Heart right ventricle (tissue), 16 donors: ENCODE measurements at regions not wholly inside any gene's neighbourhood (a gene's known extent, or its start where the extent isn't known, plus 50 kb on each side); places are given as distances from the start of the nearest gene placed in this dataset.

Experiments
- ATAC-seq, 8 donors: fragments of 200-7000 bp; cut with Tn5 transposase; one replicate each; pipeline ENCODE4 v1.9.1; 2020; ENCODE audit warnings: mild to moderate bottlenecking in 8 of 8, moderate library complexity in 8 of 8, moderate number of reproducible peaks in 1 of 8
- DNase-seq, 2 donors: peaks; one replicate each; pipeline ENCODE4 v3.0.0-alpha.2; 2020
- H3K27ac ChIP-seq, 10 donors: fragments of 200-600 bp; sonication (generic) in 2 of 10; one replicate each; pipeline versions ENCODE4 v1.5.0 to v1.8.0; 2020 to 2022; ENCODE audit warnings: mild to moderate bottlenecking in 3 of 10
- H3K27me3 ChIP-seq, 7 donors: fragments of 200-600 bp; one replicate each; pipeline ENCODE4 v1.8.0; 2021 to 2022; ENCODE audit warnings: mild to moderate bottlenecking in 2 of 7
- H3K36me3 ChIP-seq, 9 donors: fragments of 200-600 bp; sonication (generic) in 1 of 9; one replicate each; pipeline versions ENCODE4 v1.5.0 to v1.8.0; 2020 to 2022; ENCODE audit warnings: mild to moderate bottlenecking in 2 of 9
- H3K4me1 ChIP-seq, 9 donors: fragments of 200-600 bp; sonication (generic) in 1 of 9; one replicate each; pipeline versions ENCODE4 v1.5.0 to v1.8.0; 2020 to 2022; ENCODE audit warnings: mild to moderate bottlenecking in 4 of 9
- H3K4me3 ChIP-seq, 10 donors: fragments of 200-600 bp; sonication (generic) in 2 of 10; one replicate each; pipeline versions ENCODE4 v1.5.0 to v1.8.0; 2020 to 2022; ENCODE audit warnings: mild to moderate bottlenecking in 7 of 10, moderate library complexity in 2 of 10
- H3K9me3 ChIP-seq, 11 donors: fragments of 200-600 bp in 10 of 11; sonication (generic) in 2 of 11; one replicate each; pipeline versions ENCODE4 v1.5.0 to v1.8.0; 2013 to 2022; ENCODE audit warnings: mild to moderate bottlenecking in 2 of 11, control low read depth in 1 of 11, moderate library complexity in 1 of 11
- CTCF ChIP-seq, 9 donors: fragments of 200-600 bp; sonication (generic) in 2 of 9; IDR thresholded peaks; one replicate each; pipeline versions ENCODE4 v1.5.0 to v1.8.0; 2021 to 2022; ENCODE audit warnings: antibody characterized with exemption in 9 of 9, mild to moderate bottlenecking in 5 of 9, moderate library complexity in 1 of 9
- WGBS, 2 donors: extraction: QIAGEN DNeasy Blood & Tissue Kit; methylation state at CpG; one replicate each; pipeline ENCODE4 v1.1.7; 2013; ENCODE audit warnings: inconsistent platforms in 1 of 2; 5-methylcytosine and 5-hydroxymethylcytosine counted together
- intact Hi-C, 10 donors: fragments of 100-400 bp; cut with DNase I; formaldehyde crosslinking; loops; one replicate each; pipeline versions ENCODE4 v1.11.1 to v1.14.2; 2022
- donor health status: Arrhythmogenic right ventricular cardiomyopathy.
- donor health status: ischemic (EF 13 %, LVEDD 7.1; RV severe dilation, severe dysfunction).
- donor health status: healthy with polysubstance abuse.
- donor health status: DM: no; HTN: yes; CAD: no.
- donor health status: DM: no; HTN: no; CAD: no.
- donor health status: ischemic (EF 25% LVEDD 6.9; RV normal size, moderate dysfunction).
- donor health status: ischemic (EF 25% LVEDD 5.7; RV mildly dilated, moderate dysfunction).
- donor health status: healthy.
- donor health status: DM: yes; HTN: yes; CAD: no.
- donor health status: Ischemic cardiomyopathy.
- donor health status: ischemic (EF 35%, LVEDD 5.7; RV mildly dilated, moderate dysfunction).
- donor health status: nonischemic (EF 11% LVEDD 7.7; RV severe dilation, severe dysfunction).
- donor health status: DM: yes; HTN: yes; CAD: no.
- donor health status: PGD.
- donor health status: ischemic (EF 29% LVEDD 5.4; RV normal size, mild dysfunction).
- donor health status: nonischemic (EF 23%, LVEDD 6.1; RV moderate dilation, normal function).

GRCh38 chr4:116577321-116577720 lies 508.1 kb downstream of the TRAM1L1 start:
- WGBS, 2 donors, result 73 to 78% methylated on average over 1 of the region's 1 CpG
- intact Hi-C loops, result no loop called here
- no peaks in the 10 kb centered on the region for H3K36me3 ChIP-seq
- no peaks in the 10 kb centered on the region for H3K4me1 ChIP-seq
- no peak for ATAC-seq
- DNase-seq, result no peak
- no peak overlapping the region for H3K4me3 ChIP-seq
- no peak overlapping the region for H3K27ac ChIP-seq
- TF ChIP-seq CTCF (IDR thresholded peaks at IDR 0.05), result no peak
- peaks cover 0 to 6% (median 0%) of the 10 kb centered on the region in 11 donors for H3K9me3 ChIP-seq
- no peaks in the 10 kb centered on the region for H3K27me3 ChIP-seq

- no peak for ATAC-seq
- WGBS, 2 donors, result 55 to 66% methylated on average over 3 of the region's 3 CpGs
- Histone ChIP-seq H3K4me1 (no peaks in the 10 kb centered on the region), H3K36me3 (no peaks in the 10 kb centered on the region), H3K9me3 (peaks cover 0 to 16% (median 0%) of the 10 kb centered on the region in 11 donors), H3K27me3 (no peaks in the 10 kb centered on the region), H3K27ac (no peak overlapping the region), H3K4me3 (no peak overlapping the region)
- no peak for DNase-seq
- intact Hi-C loops, result no loop called here
- no peak for TF ChIP-seq CTCF (IDR thresholded peaks at IDR 0.05)
Observed at GRCh38 chr4:116573540-116573939, 511.8 kb downstream of the TRAM1L1 start.

GRCh38 chr4:116561768-116562167 lies 523.6 kb downstream of the TRAM1L1 start:
- no peak for ATAC-seq
- no peak for TF ChIP-seq CTCF (IDR thresholded peaks at IDR 0.05)
- no peak overlapping the region for H3K27ac ChIP-seq

DNA sequence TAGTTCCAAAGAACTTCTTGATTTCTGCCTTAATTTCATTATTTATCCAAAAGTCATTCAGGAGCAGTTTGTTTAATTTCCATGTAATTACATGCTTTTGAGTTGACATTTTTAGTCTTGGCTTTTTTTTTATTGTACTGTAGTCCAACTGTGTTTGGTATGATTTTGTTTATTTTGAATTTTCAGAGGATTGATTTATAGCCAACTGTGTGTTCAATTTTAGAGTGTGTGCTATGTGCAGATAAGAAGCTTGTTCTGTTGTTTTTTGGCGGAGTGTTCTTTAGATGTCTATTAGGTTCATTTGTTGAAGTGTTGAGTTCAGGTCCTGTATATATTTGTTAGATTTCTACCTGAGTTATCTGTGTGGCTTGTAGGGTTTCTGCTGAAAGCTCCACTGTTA lies 533.6 kb downstream of the TRAM1L1 start:
- WGBS, 2 donors, result 72 to 82% methylated on average over 1 of the region's 1 CpG
- Histone ChIP-seq H3K9me3 (peaks cover 0 to 4% (median 0%) of the 10 kb centered on the region in 11 donors), H3K4me3 (no peak overlapping the region), H3K36me3 (no peaks in the 10 kb centered on the region), H3K27me3 (no peaks in the 10 kb centered on the region), H3K27ac (no peak overlapping the region), H3K4me1 (no peaks in the 10 kb centered on the region)
- no peak for DNase-seq
- TF ChIP-seq CTCF (IDR thresholded peaks at IDR 0.05), result no peak
- intact Hi-C loops, result no loop called here
- no peak for ATAC-seq

More at GRCh38 chr4:116561768-116562167, 523.6 kb downstream of the TRAM1L1 start:
- H3K4me3 ChIP-seq, result no peak overlapping the region
- no peak for DNase-seq
- no peaks in the 10 kb centered on the region for H3K27me3 ChIP-seq
- no peaks in the 10 kb centered on the region for H3K36me3 ChIP-seq
- no peaks in the 10 kb centered on the region for H3K4me1 ChIP-seq
- peaks cover 0 to 51% (median 0%) of the 10 kb centered on the region in 11 donors for H3K9me3 ChIP-seq
- intact Hi-C loops, result no loop called here
